ENCODE measurements at regions not wholly inside any gene's neighbourhood (a gene's known extent, or its start where the extent isn't known, plus 50 kb on each side); places are given as distances from the start of the nearest gene placed in this dataset.

GRCh38 chr2:3040496-3041140 lies 337.0 kb downstream of the EIPR1 start (continued):
- TF ChIP-seq ZNF318 (IDR thresholded peaks at IDR 0.05; ENCODE audit: borderline replicate concordance in 1 of 2, low read depth in 1 of 2), result no peak
- TF ChIP-seq RAD21 (CRISPR knock-in tag; conservative IDR thresholded peaks at IDR 0.05 in 1 of 2, IDR thresholded peaks at IDR 0.05 in 1 of 2), result no peak
- no peak for TF ChIP-seq MAFK (IDR thresholded peaks at IDR 0.05; ENCODE audit: low read length)
- TF ChIP-seq CTCFL (IDR thresholded peaks at IDR 0.05; ENCODE audit: borderline replicate concordance, insufficient read depth, low read depth, low read length, poor library complexity, severe bottlenecking), result no peak
- TF ChIP-seq BCLAF1 (IDR thresholded peaks at IDR 0.05; ENCODE audit: borderline replicate concordance in 1 of 2, control insufficient read depth in 1 of 2, low read depth in 2 of 2, low read length in 1 of 2), result no peak

Measured in K562 (cell line).